ENCODE measurements at regions not wholly inside any gene's neighbourhood (a gene's known extent, or its start where the extent isn't known, plus 50 kb on each side); places are given as distances from the start of the nearest gene placed in this dataset.
"Not testable (repeated sequence)": the region's sequence is repeated elsewhere in the genome, so short reads cannot be mapped to it uniquely, and the experiment has no call there.

- no peak for DNase-seq (ENCODE audit: low read depth, low spot score)
Measured at GRCh38 chr2:58730764-58731487, 489.8 kb upstream of the FANCL start.

DNA sequence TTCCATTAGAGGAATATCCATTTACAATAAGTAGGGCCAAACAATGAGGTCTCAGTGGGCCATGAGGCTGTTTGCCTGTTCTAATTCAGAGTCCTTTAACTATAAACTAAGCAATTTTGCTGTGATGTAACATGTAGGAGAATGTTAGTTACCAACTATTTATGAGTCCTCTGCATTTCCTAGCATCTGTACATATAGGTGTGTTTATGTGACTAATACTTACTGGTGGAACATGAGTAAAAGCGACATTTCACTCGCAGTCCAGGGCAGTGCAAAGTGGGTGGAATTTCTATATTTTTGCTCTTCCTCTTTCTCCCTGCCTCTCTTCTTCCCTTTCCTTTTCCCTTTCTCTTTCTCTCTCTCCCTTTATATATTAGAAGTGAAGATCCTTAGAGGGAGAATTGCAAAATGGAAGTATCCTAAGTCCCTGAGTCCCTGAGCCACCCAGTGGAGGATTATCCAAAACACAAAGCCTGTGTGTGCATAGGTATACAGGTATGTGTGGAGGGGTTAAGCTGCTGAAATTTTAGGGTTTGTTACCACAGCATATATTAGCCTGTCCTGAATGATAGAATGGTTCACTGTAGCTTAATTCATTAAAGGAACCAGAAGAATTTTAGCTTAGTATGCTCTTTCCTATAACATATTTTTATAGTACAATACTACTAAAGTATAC, 487.0 kb upstream of the FANCL start:
- no peak for DNase-seq (ENCODE audit: low read depth, low spot score)

DNA sequence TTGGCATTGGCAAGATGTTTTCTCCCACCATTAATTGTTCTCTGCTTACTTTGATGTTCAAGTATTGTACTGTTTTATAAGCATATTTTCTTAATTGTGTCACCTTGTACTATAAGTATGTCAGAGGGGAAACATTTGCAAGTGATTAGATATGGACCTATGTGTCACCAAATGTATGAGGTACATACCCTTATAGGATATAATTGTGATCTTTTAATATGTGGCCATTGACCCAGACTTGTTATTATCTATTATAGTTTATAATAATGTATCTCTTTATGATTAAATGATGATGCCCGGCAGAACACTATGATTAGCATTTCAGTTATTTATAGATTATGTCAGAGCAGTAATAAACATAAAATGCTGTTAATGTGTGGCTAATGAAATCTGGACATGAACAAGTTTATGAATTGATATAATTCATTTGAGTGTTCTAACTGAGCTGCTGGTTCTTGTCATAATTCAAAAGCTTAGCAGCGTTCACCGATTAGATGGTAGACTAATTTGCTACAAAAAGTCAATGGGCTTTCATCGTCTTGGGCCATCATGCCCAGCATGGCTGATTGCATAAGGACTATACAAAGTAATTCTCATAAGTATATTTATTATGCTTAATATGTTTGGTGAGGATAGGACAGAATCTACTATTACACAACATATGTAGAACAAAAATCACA, 480.9 kb upstream of the FANCL start:
- no peak for DNase-seq (ENCODE audit: low read depth, low spot score)

DNA sequence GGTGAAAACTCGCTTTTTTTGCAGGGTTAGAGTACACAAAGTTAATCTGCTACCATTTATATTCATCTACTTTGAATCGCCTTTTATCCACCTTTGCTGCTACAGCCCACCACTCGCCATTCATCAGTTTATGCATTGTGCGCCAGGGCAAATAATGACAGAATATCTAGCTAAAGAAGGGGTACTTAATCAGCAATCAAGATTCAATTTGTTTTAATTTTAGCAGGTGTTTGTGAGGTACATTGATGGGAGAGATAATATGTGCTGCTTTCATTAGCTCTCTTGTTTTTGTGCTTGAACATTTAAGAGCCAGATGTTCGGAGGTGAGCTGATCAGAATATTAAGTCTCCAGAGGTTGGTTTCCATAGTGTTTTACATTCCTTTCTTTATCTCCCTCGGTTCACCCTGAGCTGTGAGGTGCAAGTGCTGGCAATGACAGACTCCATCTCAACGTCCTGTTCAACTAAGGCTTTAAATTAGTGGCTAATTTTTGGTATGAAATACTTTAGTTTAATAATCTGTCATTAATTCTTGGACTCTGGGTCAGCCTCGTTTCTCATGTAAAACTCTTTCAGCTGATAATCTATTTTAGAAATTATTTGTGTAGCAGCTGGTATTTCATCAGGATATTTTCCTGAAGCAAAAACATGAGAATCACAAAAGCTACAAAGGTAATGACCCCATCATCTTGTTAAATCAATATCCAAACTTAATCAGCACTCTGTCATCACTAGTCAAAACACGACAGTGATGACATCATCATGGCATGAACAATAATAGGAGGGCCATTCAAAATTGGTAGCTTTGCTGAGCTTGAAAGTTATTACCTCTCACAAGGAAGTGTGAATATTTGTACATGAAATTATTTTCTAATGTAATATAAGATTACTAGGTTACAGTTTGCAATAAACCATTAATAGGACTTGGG, 479.9 kb upstream of the FANCL start:
- DNase-seq (ENCODE audit: low read depth, low spot score) = no peak

- no peak for DNase-seq (ENCODE audit: low read depth, low spot score)
Measured at GRCh38 chr2:58720033-58720769, 479.1 kb upstream of the FANCL start.

DNA sequence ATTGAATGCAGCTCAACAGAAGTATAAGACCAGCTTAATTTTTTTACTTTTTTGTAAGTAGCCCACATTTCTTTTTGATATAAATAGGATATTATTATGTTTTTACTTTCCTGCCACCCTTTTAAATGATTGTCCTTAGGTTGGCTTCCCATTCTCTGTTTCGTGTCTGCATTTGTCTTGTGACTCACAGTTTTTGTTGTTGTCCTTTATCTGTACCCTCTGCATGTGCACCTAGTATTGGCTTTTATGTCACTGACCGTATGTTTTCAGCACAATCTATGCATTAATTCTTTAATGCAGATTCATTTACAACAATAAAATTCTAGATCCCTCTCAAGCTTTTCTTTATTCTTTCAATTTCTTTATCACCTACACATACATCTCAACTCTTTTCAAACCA, 474.2 kb upstream of the FANCL start:
- no peak for DNase-seq (ENCODE audit: low read depth, low spot score)

GRCh38 chr2:58714238-58714637, 473.1 kb upstream of the FANCL start:
- no peak for DNase-seq (ENCODE audit: low read depth, low spot score)

GRCh38 chr2:58710795-58711279, 469.7 kb upstream of the FANCL start:
- no peak for DNase-seq (ENCODE audit: low read depth, low spot score)

DNA sequence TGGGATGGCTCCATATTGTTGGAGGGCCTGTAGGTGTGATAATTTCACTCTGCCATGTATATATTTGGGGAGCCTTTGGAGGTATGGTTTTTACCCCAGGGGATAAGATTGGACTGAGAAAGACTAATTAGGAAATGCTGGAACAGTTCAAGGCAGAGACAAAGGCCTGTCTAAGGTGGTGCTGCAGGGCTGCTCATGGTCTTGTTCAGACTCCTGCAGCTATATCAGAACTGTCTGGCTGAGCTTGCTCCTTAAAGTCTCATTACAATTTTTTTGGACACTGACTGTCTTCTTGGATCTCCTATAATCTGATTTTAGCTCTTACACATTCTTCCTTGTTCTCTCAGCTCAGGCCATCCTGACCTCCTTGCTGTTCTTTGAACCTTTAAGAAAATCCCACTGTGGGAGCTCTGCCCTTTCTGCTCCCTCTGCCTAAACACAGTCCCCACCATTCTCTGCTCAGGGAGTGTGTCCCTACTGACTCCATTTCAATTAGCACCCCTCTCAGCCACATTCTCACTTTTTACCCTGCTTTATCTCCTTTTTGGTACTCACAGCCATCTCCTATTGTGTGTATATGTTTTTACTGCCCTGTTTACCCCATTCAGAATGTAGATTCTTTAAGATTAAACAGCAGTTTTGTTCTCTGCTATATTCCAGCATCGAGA, 468.7 kb upstream of the FANCL start:
- DNase-seq (ENCODE audit: low read depth, low spot score) = no peak

- DNase-seq (ENCODE audit: low read depth, low spot score) = no peak
Measured at GRCh38 chr2:58709274-58709673, 468.1 kb upstream of the FANCL start.

DNA sequence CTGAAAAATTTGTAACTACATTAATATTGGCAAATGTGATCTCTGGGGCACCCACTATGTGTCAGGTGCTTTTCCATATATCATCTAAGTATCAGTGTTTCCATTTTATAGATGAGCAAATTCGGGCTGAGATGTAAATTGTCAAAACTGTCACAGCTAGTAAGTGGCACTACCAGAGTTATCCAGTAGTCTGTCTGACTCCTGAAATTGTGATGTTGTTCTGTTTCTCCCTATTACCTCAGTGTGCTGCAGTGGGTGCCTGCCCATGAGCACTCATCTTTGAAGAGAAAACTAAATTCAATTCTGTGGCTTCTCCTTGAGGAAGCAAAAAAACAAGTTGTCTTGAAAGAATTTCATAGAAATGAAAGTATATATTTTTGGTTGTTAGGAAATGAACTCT, 467.4 kb upstream of the FANCL start:
- DNase-seq (ENCODE audit: low read depth, low spot score) = no peak

GRCh38 chr2:58702302-58702885, 461.3 kb upstream of the FANCL start:
- no peak for DNase-seq (ENCODE audit: low read depth, low spot score)

DNA sequence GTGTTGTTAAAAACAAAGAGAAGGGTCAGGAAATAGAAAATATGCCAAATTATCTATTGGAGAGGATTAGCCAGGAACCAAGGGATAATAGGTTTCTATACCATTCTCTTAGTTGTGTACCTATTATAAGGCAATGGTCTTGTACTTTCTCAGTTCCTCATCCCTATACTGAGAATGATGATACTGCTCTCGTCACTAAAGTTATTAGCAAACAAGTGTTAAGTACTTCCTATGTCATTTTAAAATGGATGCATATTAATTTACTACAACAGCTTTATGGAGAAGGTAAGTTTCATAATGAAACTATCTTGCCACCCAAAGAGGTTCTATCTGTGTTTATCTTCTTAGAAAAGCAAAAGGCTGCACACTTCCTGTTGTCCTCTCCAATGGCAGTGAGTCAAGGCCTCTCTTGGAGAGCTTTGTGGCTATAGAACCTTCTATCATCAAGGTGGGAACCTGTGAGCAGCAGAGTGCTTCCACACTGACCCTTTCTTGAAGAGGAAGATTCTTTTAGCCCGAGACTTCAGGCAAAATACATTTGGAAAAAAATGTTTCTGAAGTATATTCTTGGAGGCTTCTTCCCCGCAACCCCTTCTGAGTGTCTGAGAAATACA, 460.7 kb upstream of the FANCL start:
- DNase-seq (ENCODE audit: low read depth, low spot score) = no peak

DNA sequence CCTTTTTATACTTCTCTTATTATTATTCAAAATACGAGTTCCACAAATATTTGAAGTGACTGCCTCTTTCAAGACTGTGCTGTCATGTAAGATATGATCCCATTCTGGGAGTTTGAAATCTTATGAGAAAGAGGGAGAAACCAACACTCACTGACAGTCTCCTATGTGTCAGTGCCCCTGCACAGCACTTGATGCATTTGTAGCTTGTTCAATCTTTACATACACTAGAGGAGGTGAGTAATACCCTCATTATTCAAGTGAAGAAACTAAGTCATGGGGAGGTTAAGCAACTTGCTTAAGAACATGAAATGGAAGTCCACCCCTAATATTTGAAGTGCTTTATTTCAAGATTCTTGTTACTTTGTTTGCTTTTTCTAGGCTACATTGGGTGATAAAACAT, 459.5 kb upstream of the FANCL start:
- no peak for DNase-seq (ENCODE audit: low read depth, low spot score)

DNA sequence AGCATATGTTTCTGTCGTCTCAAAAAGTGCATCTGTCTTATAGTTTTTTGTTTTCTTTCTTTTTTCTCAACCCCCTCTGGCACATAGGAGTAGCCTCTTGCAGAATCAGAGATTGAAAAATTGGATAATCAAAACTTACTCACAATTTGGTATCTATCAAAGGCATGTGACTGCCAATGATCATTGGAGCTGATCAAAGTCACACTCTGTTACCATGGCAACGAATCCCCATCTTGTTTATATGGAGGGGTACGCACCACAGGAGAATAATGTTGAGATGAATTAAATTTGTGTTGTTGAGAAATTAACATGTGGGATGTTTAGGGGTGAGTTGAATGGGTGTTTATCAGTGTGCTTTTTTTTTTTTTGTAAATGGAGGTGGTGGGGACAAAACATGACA, 458.3 kb upstream of the FANCL start:
- no peak for DNase-seq (ENCODE audit: low read depth, low spot score)

DNA sequence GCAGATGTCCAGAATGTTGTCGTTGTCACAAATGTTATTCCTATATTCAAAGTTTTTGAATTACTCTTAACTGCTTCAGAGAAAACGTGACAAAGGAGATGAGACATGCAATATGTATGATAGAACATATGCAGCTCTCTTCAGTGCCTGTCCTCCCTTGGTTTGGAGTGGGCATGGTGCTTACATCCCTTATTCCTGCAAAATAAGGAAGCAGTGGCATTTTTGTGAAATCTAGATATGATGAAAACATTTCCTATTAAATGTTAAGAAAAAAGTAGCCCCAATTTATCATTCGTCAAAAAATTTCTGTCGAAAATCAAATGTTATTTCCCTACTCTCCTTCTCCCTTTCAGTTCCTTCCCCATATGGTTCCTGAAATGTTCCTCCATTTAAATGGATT, 457.5 kb upstream of the FANCL start:
- no peak for DNase-seq (ENCODE audit: low read depth, low spot score)

- not testable (repeated sequence) for DNase-seq (ENCODE audit: low read depth, low spot score)
Measured at GRCh38 chr2:58694114-58694513, 453.0 kb upstream of the FANCL start.

DNA sequence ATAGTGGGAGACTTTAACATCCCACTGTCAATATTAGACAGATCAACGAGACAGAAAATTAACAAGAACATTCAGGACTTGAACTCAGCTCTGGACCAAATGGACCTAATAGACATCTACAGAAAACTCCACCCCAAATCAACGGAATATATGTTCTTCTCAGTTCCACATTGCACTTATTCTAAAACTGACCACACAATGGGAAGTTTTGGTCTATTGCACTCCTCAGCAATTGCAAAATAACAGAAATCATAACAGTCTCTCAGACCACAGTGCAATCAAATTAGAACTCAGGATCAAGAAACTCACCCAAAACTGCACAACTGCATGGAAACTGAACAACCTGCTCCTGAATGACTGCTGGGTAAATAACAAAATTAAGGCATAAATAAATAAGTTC, 449.9 kb upstream of the FANCL start:
- not testable (repeated sequence) for DNase-seq (ENCODE audit: low read depth, low spot score)

- no peak for DNase-seq (ENCODE audit: low read depth, low spot score)
Measured at GRCh38 chr2:58688813-58689212, 447.7 kb upstream of the FANCL start.

- no peak for DNase-seq (ENCODE audit: low read depth, low spot score)
Measured at GRCh38 chr2:58686776-58687175, 445.7 kb upstream of the FANCL start.

Data from smooth muscle cell of the brain vasculature (primary cell).